ENCODE measurements at regions not wholly inside any gene's neighbourhood (a gene's known extent, or its start where the extent isn't known, plus 50 kb on each side); places are given as distances from the start of the nearest gene placed in this dataset.

DNA sequence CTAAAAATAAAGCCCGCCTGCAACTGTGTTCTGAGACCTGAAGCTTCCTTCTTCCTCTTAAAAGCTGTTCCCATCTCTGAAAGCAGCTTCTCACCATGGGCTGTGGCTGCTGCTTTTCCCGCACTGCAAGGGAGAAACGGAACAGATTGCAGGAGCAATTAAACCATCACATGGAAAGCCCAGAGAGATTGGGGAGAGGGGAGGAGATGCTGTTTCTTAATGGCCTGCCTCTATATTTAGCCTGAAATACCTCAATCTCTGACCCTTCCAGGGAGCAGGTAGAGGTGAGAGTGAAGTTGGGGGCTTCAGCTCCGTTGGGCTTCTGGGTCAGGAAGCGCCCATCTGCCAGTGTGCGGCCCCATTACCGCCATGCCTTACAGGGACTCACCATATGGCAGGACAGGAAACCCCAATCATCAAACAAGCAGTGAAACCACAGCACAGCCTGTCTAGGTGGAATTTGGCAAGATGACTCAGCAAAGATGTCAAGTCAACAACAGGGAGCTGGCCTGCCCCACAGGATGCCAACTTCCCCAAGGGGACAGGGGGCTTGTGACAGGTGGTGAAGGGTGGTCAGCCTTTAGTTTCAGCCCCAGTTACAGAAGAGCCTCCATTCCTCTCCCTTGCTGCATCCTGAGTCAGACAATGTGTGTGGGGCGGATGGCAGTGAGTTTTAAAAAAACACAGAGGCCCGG is 286.6 kb upstream of the CCL2 start:
- TF ChIP-seq POLR2AphosphoS5 (IDR thresholded peaks at IDR 0.05; ENCODE audit: insufficient read depth, low read depth, low read length) (no peak), POLR2A (IDR thresholded peaks at IDR 0.05; ENCODE audit: low read depth, low read length) (no peak), EZH2 (IDR thresholded peaks at IDR 0.05; ENCODE audit: borderline replicate concordance, low read depth, low read length, severe bottlenecking) (no peak)
- TF ChIP-seq, protein P1, sequence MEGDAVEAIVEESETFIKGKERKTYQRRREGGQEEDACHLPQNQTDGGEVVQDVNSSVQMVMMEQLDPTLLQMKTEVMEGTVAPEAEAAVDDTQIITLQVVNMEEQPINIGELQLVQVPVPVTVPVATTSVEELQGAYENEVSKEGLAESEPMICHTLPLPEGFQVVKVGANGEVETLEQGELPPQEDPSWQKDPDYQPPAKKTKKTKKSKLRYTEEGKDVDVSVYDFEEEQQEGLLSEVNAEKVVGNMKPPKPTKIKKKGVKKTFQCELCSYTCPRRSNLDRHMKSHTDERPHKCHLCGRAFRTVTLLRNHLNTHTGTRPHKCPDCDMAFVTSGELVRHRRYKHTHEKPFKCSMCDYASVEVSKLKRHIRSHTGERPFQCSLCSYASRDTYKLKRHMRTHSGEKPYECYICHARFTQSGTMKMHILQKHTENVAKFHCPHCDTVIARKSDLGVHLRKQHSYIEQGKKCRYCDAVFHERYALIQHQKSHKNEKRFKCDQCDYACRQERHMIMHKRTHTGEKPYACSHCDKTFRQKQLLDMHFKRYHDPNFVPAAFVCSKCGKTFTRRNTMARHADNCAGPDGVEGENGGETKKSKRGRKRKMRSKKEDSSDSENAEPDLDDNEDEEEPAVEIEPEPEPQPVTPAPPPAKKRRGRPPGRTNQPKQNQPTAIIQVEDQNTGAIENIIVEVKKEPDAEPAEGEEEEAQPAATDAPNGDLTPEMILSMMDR (IDR thresholded peaks at IDR 0.05; ENCODE audit: extremely low read depth in 1 of 2, insufficient read depth in 1 of 2, low read depth in 1 of 2, low read length in 2 of 2) = no peak

Measured in endothelial cell of umbilical vein (primary cell).